LNCaP clone FGC (cell line): ENCODE measurements at regions not wholly inside any gene's neighbourhood (a gene's known extent, or its start where the extent isn't known, plus 50 kb on each side); places are given as distances from the start of the nearest gene placed in this dataset.

Source experiments
- DNase-seq: peaks from one replicate; pipeline ENCODE4 v3.0.0-alpha.2; 2011; ENCODE audit warnings: low read depth
- H3K4me3 ChIP-seq: 2 replicates; pipeline ENCODE4 v1.5.1; 2011; ENCODE audit warnings: mild to moderate bottlenecking, low read depth, low read length, control low read depth
- TF ChIP-seq, protein P1 (sequence below): IDR thresholded peaks from 2 replicates; pipeline ENCODE4 v1.5.1; 2012; ENCODE audit warnings: mild to moderate bottlenecking; ENCODE audit not compliant: control insufficient read depth, insufficient read depth; ENCODE audit errors: extremely low read depth

DNA sequence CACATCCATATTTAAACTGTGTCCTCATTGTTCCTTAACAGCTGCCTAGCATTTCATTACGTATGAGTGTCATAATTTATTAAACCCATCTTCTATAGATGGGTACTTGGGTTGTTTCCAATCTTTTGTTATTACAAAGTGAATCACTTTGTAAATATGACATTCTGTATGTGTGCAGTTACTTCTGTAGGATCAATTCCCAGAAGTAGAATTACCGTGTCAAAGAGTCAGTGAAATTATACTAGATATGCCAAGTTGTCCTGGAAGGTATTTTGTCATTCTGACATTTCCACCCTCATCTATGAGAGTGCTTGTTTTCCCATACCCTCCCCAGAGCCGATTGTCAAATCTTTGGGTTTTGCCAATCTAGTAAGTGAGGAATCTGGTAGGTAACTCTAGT, 194.5 kb upstream of the APCDD1 start:
- DNase-seq = no peak
- H3K4me3 ChIP-seq = no peak overlapping the region
- TF ChIP-seq, protein P1, sequence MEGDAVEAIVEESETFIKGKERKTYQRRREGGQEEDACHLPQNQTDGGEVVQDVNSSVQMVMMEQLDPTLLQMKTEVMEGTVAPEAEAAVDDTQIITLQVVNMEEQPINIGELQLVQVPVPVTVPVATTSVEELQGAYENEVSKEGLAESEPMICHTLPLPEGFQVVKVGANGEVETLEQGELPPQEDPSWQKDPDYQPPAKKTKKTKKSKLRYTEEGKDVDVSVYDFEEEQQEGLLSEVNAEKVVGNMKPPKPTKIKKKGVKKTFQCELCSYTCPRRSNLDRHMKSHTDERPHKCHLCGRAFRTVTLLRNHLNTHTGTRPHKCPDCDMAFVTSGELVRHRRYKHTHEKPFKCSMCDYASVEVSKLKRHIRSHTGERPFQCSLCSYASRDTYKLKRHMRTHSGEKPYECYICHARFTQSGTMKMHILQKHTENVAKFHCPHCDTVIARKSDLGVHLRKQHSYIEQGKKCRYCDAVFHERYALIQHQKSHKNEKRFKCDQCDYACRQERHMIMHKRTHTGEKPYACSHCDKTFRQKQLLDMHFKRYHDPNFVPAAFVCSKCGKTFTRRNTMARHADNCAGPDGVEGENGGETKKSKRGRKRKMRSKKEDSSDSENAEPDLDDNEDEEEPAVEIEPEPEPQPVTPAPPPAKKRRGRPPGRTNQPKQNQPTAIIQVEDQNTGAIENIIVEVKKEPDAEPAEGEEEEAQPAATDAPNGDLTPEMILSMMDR = no peak

DNA sequence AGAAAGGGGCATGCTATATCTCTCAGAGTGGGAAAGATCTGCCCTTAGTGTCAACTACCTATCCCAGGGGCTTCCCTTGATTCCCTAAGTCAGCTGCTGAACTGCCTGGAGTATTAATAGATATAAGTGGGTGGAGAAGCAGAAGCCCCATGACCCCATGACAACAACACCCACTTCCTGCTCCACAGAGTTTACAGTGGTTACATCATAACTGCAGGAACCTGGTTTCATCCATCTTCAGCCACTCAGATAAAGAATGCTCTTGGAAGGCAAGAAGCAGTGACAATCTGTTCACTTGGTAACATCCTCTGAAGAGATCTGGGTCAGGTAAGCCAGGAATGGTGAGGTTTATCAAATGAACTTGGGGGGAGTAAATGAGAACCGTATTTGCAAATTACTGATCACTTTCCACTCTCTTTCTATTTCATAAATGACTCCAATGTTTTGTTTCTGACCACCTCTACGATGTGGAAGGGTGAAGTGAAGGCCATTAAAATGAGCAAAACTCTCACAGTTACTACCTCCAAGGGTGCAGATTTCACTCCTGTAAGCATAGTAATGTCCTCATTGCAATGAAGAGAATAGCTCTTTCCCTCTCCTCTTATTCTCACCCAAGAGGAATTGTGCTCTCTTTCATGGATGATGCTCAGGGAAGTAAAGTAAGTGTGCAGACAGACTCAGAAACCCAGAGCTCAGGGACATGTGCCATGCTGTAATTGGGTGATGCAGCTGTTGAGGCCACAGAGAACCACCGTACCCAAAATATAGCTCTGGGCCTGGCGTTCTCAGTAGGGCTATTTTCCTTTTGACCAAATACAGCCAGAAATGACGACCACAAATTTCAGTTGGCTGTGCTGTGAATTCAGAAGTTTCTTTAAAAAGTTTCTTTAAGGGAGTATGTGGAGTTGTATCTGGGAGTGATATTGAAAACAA, 192.8 kb upstream of the APCDD1 start:
- DNase-seq = no peak
- no peak overlapping the region for H3K4me3 ChIP-seq
- TF ChIP-seq, protein P1 = no peak

DNA sequence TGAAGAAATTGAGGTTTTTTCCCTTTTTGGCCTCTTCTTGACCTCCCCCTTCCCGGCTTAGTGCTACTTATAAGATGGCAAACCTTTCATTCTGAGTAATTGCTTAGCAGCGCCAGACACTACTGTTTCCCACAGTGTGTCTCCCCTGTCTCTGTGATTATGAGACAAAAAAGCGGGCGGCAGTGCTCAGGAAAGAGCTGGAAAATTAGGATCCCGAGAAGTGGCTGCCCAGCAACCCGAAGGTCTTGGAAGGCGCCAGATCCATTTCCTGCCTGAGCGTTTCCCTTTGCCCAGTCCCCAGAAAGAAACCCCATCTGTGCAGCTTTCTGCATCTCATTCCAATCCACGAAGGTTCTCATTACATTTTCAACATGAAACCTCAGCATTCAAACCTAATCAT, 191.9 kb upstream of the APCDD1 start:
- DNase-seq = no peak
- H3K4me3 ChIP-seq = no peak overlapping the region
- TF ChIP-seq, protein P1 = no peak

DNA sequence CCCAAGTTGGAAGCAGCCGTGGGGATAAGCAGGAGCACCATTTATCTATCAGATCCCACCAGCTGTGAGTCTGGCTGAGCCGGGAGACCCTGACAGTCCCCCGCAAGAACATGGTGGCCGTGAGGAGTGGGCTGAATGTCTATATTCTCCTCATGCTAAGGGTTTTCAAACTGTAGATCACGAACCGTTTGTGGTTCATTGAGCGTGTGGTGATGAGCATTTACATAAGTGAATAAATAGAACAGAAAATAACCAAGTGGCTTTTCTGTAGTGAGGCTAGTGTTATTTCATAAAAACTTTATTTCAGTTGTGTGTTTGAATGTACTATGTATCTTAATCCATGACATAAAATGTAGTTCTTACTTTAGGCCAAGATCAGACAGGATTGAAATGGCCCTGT, 190.2 kb upstream of the APCDD1 start:
- DNase-seq = no peak
- TF ChIP-seq, protein P1 = no peak
- H3K4me3 ChIP-seq = no peak overlapping the region

DNA sequence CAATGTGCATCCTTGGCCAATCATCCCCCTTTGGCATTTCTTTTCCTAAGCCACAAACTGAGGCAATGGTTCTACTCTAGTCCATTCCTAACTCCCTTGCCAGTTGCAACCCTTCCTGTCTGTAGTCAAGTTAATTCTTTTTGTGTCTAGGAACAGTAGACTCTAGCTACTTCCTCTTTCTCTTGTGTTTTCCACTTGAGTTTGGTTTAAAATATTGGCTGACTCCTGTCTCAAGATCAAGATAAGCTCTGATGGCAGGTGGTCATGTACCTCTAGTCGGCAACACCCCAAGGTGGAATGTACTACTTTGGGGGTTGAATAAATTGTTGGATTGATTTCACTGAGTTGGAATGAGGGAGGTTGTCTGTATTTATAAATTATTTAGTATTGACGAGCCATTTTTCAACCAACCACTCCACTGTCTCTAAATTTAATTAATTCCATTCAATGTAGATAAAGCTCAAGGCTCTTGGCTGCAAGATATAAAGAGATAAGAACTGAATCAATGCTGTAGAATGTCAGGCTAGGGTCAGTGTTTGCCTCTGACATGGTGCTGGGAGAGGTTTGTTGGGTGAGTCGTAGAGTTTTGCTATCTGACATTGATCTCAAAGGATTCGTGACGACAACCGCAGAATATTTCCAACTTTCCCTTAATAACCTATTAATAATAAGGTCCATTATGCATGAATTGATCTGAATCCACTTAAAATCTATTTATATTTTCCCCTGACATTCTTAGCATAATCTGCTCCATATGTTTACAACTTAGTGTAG, 188.7 kb upstream of the APCDD1 start:
- DNase-seq = no peak
- TF ChIP-seq, protein P1 = no peak
- no peak overlapping the region for H3K4me3 ChIP-seq

DNA sequence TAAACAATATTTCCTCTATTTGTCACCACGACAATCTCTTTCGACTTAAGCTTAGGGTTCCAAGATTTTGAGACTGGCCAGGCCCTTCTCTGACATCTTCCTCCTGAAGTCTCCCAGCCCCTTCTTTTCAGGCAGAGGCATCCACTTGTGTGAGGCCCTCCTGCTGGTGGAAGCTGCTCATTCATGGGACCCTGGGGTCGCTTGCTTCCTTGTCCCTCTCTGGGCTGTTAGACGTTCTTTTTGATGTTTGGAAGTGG, 188.2 kb upstream of the APCDD1 start:
- DNase-seq = no peak
- H3K4me3 ChIP-seq = no peak overlapping the region
- TF ChIP-seq, protein P1 = no peak
